HepG2 (cell line): ENCODE measurements at regions not wholly inside any gene's neighbourhood (a gene's known extent, or its start where the extent isn't known, plus 50 kb on each side); places are given as distances from the start of the nearest gene placed in this dataset.

Experiments used
- ATF1 ChIP-seq: IDR thresholded peaks from 2 replicates; pipeline ENCODE4 v1.6.1; 2016; ENCODE audit warnings: mild to moderate bottlenecking, control low read depth
- BCL6 ChIP-seq: IDR thresholded peaks from 2 replicates; pipeline ENCODE4 v1.6.1; 2016; ENCODE audit warnings: missing genetic modification reagents, missing compliant biosample characterization
- CEBPG ChIP-seq: IDR thresholded peaks from 2 replicates; pipeline ENCODE4 v1.6.1; 2016
- GFI1 ChIP-seq: sonication (generic); formaldehyde crosslinking; IDR thresholded peaks from 2 replicates; pipeline ENCODE4 v1.5.0; 2020; ENCODE audit warnings: missing genetic modification reagents, mild to moderate bottlenecking, borderline replicate concordance
- GPN1 ChIP-seq: sonication (generic); formaldehyde crosslinking; IDR thresholded peaks from 2 replicates; pipeline ENCODE4 v1.5.1; 2020; ENCODE audit warnings: missing genetic modification reagents, borderline replicate concordance
- HMG20A ChIP-seq: IDR thresholded peaks from 2 replicates; pipeline ENCODE4 v1.6.1; 2016; ENCODE audit warnings: borderline replicate concordance
- KDM5B ChIP-seq: sonication (generic); formaldehyde crosslinking; IDR thresholded peaks from 2 replicates; pipeline ENCODE4 v1.4.0; 2020; ENCODE audit warnings: missing genetic modification reagents, mild to moderate bottlenecking, borderline replicate concordance
- NFATC3 ChIP-seq: sonication (generic); formaldehyde crosslinking; IDR thresholded peaks from 2 replicates; pipeline ENCODE4 v1.5.1; 2020; ENCODE audit warnings: mild to moderate bottlenecking, missing genetic modification reagents
- PHF21A ChIP-seq: sonication (generic); formaldehyde crosslinking; IDR thresholded peaks from 2 replicates; pipeline ENCODE4 v1.5.0; 2020; ENCODE audit warnings: mild to moderate bottlenecking, missing genetic modification reagents
- PHF8 ChIP-seq: sonication (generic); formaldehyde crosslinking; IDR thresholded peaks from 2 replicates; pipeline ENCODE4 v1.5.0; 2020; ENCODE audit warnings: missing genetic modification reagents
- RARA ChIP-seq: IDR thresholded peaks from 2 replicates; pipeline ENCODE4 v1.6.1; 2016; ENCODE audit warnings: missing genetic modification reagents, missing compliant biosample characterization
- RORA ChIP-seq: sonication (generic); formaldehyde crosslinking; IDR thresholded peaks from 2 replicates; pipeline ENCODE4 v1.5.0; 2020; ENCODE audit warnings: mild to moderate bottlenecking, missing genetic modification reagents, moderate library complexity
- RXRB ChIP-seq: IDR thresholded peaks from 2 replicates; pipeline ENCODE4 v1.6.1; 2016; ENCODE audit warnings: borderline replicate concordance, missing genetic modification reagents, missing compliant biosample characterization
- SAP130 ChIP-seq: IDR thresholded peaks from 2 replicates; pipeline ENCODE4 v1.6.1; 2016; ENCODE audit warnings: low read depth
- SMAD1 ChIP-seq: sonication (generic); formaldehyde crosslinking; IDR thresholded peaks from 2 replicates; pipeline ENCODE4 v1.4.0; 2020; ENCODE audit warnings: missing genetic modification reagents, low read depth, mild to moderate bottlenecking, borderline replicate concordance
- TBP ChIP-seq: sonication (generic); formaldehyde crosslinking; IDR thresholded peaks from 2 replicates; pipeline ENCODE4 v1.5.0; 2020; ENCODE audit warnings: missing genetic modification reagents
- ZBTB8A ChIP-seq: sonication (generic); formaldehyde crosslinking; IDR thresholded peaks from 2 replicates; pipeline ENCODE4 v1.4.0; 2020; ENCODE audit warnings: mild to moderate bottlenecking, low read depth, missing genetic modification reagents, borderline replicate concordance
- ZNF550 ChIP-seq: sonication (generic); formaldehyde crosslinking; IDR thresholded peaks from 2 replicates; pipeline ENCODE4 v1.4.0; 2020; ENCODE audit warnings: mild to moderate bottlenecking, missing genetic modification reagents, borderline replicate concordance
- ZNF580 ChIP-seq: IDR thresholded peaks from 2 replicates; pipeline ENCODE4 v1.6.1; 2016; ENCODE audit warnings: low read depth, borderline replicate concordance
- ZNF703 ChIP-seq: sonication (generic); formaldehyde crosslinking; IDR thresholded peaks from 2 replicates; pipeline ENCODE4 v1.5.1; 2020; ENCODE audit warnings: missing genetic modification reagents, mild to moderate bottlenecking, moderate library complexity, borderline replicate concordance
- ZNF883 ChIP-seq: sonication (generic); formaldehyde crosslinking; IDR thresholded peaks from 2 replicates; pipeline ENCODE4 v1.5.1; 2020; ENCODE audit warnings: mild to moderate bottlenecking, missing genetic modification reagents; ENCODE audit errors: not compliant biosample characterization
- TF ChIP-seq, protein P1 (sequence below): sonication (generic); formaldehyde crosslinking; IDR thresholded peaks from one replicate; pipeline ENCODE4 v1.5.1; 2020; ENCODE audit warnings: mild to moderate bottlenecking, missing genetic modification reagents; ENCODE audit errors: not compliant biosample characterization

DNA sequence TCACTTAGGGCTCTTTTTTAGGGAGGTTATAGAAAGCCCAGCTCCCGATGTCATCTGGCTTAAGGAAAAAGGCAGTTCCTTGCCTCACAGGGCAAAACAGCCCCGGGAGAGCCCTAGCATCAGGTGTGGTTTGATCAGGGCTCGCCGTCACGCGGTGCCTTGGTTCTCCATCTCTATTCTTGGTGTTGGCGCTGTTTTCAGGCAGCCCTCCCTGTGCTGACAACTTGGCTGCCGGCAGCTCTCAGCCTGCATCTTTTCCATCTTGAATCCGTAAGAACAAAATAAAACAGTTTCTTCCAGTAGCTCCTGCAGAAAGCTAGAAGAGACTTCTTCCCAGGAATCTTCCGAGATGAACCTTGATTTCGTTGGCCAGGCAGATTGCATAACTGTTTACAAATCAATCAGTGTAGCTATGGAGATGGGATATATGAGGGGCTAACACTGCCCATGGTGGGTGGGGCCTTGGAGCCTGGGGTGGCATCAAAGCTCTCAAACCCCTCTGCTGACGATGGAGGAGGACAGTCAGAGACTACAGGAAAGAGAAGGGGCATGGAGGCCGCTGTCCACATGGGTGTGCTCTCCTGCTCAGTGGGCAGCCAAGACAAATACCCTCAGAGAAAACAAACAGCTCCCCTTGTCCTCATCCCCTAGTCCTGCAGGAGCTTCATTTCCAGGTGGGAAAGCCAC, 370.7 kb upstream of the C1orf174 start (continued):
- no peak for TF ChIP-seq PHF8 (CRISPR knock-in tag)
- TF ChIP-seq HMG20A (CRISPR knock-in tag), result no peak; the same call in 1 of the 2 replicates
- TF ChIP-seq TBP, result no peak
- no peak for TF ChIP-seq SAP130 (CRISPR knock-in tag)
- no peak for TF ChIP-seq NFATC3
- TF ChIP-seq RXRB (CRISPR knock-in tag), result 0 out of 2 replicates have a peak, but pooled peaks have one; percentile 13
- TF ChIP-seq ATF1 (CRISPR knock-in tag), result no peak
- TF ChIP-seq, protein P1, sequence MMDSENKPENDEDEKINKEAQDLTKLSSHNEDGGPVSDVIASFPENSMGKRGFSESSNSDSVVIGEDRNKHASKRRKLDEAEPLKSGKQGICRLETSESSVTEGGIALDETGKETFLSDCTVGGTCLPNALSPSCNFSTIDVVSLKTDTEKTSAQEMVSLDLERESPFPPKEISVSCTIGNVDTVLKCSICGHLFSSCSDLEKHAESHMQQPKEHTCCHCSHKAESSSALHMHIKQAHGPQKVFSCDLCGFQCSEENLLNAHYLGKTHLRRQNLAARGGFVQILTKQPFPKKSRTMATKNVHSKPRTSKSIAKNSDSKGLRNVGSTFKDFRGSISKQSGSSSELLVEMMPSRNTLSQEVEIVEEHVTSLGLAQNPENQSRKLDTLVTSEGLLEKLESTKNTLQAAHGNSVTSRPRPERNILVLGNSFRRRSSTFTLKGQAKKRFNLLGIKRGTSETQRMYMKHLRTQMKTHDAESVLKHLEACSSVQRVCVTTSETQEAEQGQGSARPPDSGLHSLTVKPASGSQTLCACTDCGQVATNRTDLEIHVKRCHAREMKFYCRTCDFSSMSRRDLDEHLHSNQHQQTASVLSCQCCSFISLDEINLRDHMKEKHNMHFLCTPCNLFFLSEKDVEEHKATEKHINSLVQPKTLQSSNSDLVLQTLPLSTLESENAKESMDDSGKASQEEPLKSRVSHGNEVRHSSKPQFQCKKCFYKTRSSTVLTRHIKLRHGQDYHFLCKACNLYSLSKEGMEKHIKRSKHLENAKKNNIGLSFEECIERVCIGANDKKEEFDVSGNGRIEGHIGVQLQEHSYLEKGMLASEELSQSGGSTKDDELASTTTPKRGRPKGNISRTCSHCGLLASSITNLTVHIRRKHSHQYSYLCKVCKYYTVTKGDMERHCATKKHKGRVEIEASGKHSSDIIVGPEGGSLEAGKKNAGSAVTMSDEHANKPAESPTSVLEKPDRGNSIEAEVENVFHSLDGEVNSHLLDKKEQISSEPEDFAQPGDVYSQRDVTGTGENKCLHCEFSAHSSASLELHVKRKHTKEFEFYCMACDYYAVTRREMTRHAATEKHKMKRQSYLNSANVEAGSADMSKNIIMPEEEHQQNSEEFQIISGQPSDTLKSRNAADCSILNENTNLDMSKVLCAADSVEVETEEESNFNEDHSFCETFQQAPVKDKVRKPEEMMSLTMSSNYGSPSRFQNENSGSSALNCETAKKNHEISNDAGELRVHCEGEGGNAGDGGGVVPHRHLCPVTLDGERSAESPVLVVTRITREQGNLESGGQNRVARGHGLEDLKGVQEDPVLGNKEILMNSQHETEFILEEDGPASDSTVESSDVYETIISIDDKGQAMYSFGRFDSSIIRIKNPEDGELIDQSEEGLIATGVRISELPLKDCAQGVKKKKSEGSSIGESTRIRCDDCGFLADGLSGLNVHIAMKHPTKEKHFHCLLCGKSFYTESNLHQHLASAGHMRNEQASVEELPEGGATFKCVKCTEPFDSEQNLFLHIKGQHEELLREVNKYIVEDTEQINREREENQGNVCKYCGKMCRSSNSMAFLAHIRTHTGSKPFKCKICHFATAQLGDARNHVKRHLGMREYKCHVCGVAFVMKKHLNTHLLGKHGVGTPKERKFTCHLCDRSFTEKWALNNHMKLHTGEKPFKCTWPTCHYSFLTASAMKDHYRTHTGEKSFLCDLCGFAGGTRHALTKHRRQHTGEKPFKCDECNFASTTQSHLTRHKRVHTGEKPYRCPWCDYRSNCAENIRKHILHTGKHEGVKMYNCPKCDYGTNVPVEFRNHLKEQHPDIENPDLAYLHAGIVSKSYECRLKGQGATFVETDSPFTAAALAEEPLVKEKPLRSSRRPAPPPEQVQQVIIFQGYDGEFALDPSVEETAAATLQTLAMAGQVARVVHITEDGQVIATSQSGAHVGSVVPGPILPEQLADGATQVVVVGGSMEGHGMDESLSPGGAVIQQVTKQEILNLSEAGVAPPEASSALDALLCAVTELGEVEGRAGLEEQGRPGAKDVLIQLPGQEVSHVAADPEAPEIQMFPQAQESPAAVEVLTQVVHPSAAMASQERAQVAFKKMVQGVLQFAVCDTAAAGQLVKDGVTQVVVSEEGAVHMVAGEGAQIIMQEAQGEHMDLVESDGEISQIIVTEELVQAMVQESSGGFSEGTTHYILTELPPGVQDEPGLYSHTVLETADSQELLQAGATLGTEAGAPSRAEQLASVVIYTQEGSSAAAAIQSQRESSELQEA (CRISPR knock-in tag), result no peak
- no peak for TF ChIP-seq GPN1 (CRISPR knock-in tag)
- TF ChIP-seq CEBPG (CRISPR knock-in tag), result peak; percentile 83
- no peak for TF ChIP-seq ZBTB8A (CRISPR knock-in tag)
- no peak for TF ChIP-seq PHF21A (CRISPR knock-in tag)
- no peak for TF ChIP-seq ZNF883 (CRISPR knock-in tag)
- TF ChIP-seq BCL6 (CRISPR knock-in tag), result peak; percentile 52; the same call in 1 of the 2 replicates
- no peak for TF ChIP-seq RORA (CRISPR knock-in tag)
- TF ChIP-seq ZNF580 (CRISPR knock-in tag), result no peak
- TF ChIP-seq SMAD1, result no peak
- no peak for TF ChIP-seq KDM5B (CRISPR knock-in tag)
- TF ChIP-seq GFI1, result no peak
- TF ChIP-seq ZNF550 (CRISPR knock-in tag), result no peak
- TF ChIP-seq ZNF703, result no peak
- no peak for TF ChIP-seq RARA (CRISPR knock-in tag)
